Activated T-cell treated with anti-CD3 and anti-CD28 coated beads, Interleukin-2, amount 50 U/mL, for 72 hours (primary cell): ENCODE measurements at regions not wholly inside any gene's neighbourhood (a gene's known extent, or its start where the extent isn't known, plus 50 kb on each side); places are given as distances from the start of the nearest gene placed in this dataset.
"Not testable (repeated sequence)": the region's sequence is repeated elsewhere in the genome, so short reads cannot be mapped to it uniquely, and the experiment has no call there.

Experiments
- ATAC-seq, 2 donors: fragments of 150-1000 bp; cut with Tn5 transposase; replicated peaks in 1 of 2; 2 replicates each; pipeline ENCODE4 v1.10.0; 2021; ENCODE audit warnings: moderate library complexity in 2 of 2, mild to moderate bottlenecking in 1 of 2
- DNase-seq, 2 donors: peaks; one replicate each; pipeline ENCODE4 v3.0.0; 2021 to 2022; ENCODE audit warnings: mixed read lengths in 1 of 2
- H3K27ac Mint-ChIP-seq: one replicate; pipeline ENCODE4 v1.8.0; 2022; ENCODE audit warnings: mild to moderate bottlenecking, moderate library complexity, mixed read lengths
- H3K27me3 Mint-ChIP-seq: one replicate; pipeline ENCODE4 v1.8.0; 2022; ENCODE audit warnings: low read depth, mixed read lengths
- H3K36me3 Mint-ChIP-seq, 2 donors: one replicate each; pipeline ENCODE4 v1.8.0; 2022; ENCODE audit warnings: mixed read lengths in 2 of 2, mild to moderate bottlenecking in 1 of 2; ENCODE audit not compliant: insufficient read depth in 2 of 2
- H3K4me1 Mint-ChIP-seq: one replicate; pipeline ENCODE4 v1.8.0; 2022; ENCODE audit warnings: low read depth, mixed read lengths
- H3K4me3 Mint-ChIP-seq, 2 donors: one replicate each; pipeline ENCODE4 v1.8.0; 2022; ENCODE audit warnings: mild to moderate bottlenecking in 2 of 2, mixed read lengths in 2 of 2, moderate library complexity in 2 of 2
- H3K9me3 Mint-ChIP-seq, 2 donors: one replicate each; pipeline ENCODE4 v1.8.0; 2022; ENCODE audit warnings: mixed read lengths in 2 of 2

DNA sequence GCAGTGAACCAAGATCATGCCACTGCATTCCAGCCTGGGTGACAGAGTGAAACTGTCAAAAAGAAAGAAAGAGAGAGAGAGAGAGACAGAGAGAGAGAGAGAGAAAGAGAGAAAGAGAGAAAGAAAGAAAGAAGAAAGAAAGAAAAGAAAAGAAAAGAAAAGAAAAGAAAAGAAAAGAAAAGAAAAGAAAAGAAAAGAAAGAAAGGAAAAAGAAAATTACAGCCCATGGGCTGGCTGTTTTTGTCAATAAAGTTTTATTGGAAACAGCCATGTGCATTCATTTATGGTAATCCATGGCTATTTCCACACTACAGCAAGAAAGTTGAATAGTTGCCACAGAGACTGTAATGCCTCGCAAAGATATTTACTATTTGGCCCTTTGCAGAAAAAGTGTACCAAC is 103.2 kb upstream of the MED13L start:
- not testable (repeated sequence) for H3K4me3 Mint-ChIP-seq, ATAC-seq, H3K36me3 Mint-ChIP-seq, DNase-seq, H3K9me3 Mint-ChIP-seq, H3K27me3 Mint-ChIP-seq, H3K27ac Mint-ChIP-seq
- peaks cover 11% of the 10 kb centered on the region for H3K4me1 Mint-ChIP-seq

DNA sequence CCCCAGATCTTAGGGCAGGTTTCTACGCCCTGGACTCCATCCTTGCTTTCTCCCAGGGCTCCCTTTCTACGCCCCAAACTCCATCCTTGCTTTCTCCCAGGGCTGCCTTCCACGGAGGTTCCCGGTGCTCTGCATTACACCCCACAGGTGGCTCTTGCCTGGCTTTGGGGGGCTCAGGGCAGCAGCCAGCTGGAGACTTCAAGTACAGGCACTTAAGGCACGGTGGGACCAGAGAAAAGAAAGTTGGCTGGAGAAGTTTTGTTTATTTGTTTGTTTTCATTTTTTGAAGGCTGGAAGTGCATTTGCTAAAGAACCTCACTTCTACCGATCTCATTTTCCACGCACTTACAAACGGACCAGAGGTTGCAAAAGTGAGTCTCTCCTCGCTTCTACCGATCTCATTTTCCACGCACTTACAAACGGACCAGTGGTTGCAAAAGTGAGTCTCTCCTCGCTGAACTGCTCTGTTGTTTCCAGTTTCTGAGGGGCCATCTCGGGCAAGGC is 103.8 kb upstream of the MED13L start:
- Mint-ChIP-seq H3K27me3 (no peaks in the 10 kb centered on the region), H3K27ac (no peak overlapping the region), H3K4me3 (no peak overlapping the region), H3K4me1 (peaks cover 7% of the 10 kb centered on the region), H3K36me3 (no peaks in the 10 kb centered on the region), H3K9me3 (no peaks in the 10 kb centered on the region)
- no peak for ATAC-seq
- no peak for DNase-seq

DNA sequence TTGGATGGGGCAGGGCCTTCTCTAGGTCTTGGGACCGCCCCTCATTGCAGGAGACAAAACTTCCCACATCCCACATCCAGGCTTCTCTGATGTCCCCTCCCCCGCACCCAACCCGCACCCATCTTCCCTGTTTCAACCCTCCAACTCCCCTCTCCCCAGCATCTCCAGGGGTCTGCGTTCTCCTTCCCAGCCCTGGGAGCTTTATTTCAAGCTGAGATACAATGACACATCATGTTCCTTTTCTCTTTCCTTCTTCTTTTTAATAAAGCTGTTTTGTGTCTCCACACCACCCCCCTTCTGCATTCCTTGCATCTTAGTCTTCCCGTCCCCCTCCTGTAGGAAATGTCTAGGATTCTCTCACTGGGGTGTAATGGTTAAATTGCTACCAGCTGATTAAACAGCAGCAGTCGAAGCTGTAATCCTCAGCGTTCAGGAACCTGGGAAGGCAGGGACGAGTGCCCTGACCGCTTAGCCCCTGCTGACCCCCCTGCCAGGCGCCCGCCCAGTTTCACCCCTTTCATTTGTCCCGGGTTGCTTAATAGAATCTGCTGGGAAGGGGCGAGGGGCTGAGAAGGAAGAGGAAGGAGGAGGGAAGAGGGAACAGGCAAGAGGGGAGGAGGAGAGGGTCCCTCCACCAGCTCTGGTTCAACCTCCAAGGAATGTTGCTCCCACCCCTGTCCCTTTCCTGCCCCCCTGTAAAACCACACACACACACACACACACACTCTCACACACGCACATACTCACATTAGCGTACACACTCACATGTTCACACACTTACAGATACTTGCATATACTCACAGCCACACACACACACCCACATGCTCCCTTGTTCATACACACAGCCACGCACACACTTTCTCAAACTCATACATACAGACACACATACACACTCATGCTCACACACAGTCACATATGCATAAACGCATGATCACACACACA is 104.5 kb upstream of the MED13L start:
- Mint-ChIP-seq H3K27me3 (no peaks in the 10 kb centered on the region), H3K9me3 (no peaks in the 10 kb centered on the region), H3K4me3 (no peak overlapping the region), H3K36me3 (no peaks in the 10 kb centered on the region), H3K4me1 (no peaks in the 10 kb centered on the region), H3K27ac (no peak overlapping the region)
- no peak for DNase-seq
- no peak for ATAC-seq

DNA sequence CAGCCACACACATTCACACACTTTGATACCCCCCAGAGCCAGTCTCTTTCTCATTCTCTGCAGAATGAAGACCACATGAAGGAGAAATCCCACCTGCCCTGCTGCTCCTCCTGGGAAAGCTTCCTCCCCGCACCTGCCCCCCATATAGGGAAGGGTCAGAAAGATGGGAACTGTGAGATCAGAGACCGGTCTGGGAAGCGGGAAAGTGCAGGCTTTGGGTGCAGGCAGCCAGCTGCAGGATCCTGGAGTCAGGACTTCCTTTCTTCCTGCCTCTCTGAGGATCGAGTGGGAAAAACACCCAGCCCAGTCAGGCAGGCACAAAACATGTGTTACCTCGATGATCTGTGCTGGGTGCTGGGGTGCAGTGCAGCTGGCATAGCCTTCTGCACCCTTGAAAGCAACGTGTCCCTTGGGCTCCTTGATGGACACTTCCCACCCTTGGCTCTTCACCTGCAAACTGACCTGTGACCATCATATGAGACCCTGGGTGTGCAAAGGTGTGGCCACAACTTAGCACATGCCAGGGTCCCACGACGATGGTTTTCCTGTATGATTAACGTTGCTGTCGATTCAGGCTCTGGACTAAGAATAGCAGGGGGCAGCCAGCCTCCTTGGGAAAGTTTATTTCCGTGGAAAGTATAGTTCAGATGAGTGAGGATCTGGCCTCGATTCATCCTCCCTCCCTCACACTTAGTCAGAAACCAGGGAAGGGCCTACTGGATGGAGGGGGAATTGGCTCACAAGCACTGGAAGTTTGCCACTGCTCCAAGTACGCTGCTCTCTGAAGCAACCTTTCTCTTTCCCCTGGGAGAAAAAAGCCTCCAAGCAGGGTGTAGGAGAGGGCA is 105.4 kb upstream of the MED13L start:
- H3K27me3 Mint-ChIP-seq: no peaks in the 10 kb centered on the region
- no peaks in the 10 kb centered on the region for H3K4me1 Mint-ChIP-seq
- ATAC-seq: no peak
- DNase-seq: no peak
- H3K36me3 Mint-ChIP-seq: no peaks in the 10 kb centered on the region
- no peak overlapping the region for H3K4me3 Mint-ChIP-seq
- no peak overlapping the region for H3K27ac Mint-ChIP-seq
- H3K9me3 Mint-ChIP-seq: no peaks in the 10 kb centered on the region

DNA sequence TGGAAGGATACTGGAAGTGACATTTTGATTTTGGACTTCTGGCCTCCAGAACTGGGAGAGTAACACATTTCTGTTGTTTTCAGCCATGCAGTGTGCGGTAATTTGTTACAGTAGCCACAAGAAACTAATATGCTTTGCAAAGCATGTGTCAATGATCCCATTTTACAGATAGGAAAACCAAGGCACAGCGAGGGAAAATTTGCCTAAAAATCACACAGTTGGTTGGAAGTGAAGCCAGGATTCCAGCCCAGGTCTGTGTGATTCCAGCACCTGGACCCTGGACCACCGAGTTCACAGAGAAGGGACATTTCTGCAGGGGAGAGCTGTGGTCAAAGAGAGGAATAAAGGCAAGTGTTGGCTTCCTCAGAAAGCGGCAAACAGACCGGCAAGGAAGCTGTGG is 106.7 kb upstream of the MED13L start:
- Mint-ChIP-seq H3K4me1 (no peaks in the 10 kb centered on the region), H3K4me3 (no peak overlapping the region), H3K27ac (no peak overlapping the region), H3K9me3 (no peaks in the 10 kb centered on the region), H3K27me3 (no peaks in the 10 kb centered on the region), H3K36me3 (no peaks in the 10 kb centered on the region)
- ATAC-seq (no peak), DNase-seq (no peak)

DNA sequence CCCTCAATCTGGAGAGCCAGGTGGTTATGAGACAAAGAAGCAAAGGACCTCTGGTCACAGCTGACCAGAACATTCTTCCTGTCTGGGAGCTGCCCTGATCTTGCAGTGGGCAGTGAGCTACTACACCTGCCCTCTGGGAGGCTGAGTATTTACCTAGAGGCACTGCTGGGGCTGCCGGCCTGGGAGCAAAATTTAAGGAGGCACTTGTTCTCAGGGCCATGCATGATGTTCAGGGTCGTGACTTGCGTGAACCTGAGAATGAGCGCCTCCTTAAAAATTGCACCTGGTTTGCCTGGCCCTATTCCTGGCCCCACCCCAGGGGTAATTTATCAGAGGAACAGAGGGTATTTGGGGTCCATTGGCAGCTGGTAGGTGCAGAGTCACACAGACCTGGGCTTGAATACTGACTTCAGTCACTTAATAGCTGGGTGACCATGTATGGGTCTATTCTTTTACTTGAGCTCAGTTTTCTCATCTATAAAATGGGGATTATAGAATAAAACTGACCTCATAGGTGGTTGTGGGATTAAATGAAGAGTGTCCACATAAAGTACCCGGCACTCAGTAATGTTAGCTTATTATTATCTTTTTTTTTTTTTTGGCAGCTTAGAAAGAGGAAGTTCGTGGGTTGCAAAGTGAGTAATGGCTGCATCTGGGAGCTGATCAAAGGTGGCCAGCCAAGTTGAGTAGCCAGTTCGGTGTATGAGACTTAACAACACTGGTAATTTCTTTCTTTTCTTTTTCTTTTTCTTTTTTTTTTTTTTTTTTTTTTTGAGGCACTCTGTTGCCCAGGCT is 107.4 kb upstream of the MED13L start:
- Mint-ChIP-seq H3K27ac (no peak overlapping the region), H3K4me3 (no peak overlapping the region), H3K36me3 (no peaks in the 10 kb centered on the region), H3K4me1 (no peaks in the 10 kb centered on the region), H3K27me3 (no peaks in the 10 kb centered on the region), H3K9me3 (no peaks in the 10 kb centered on the region)
- DNase-seq (no peak), ATAC-seq (no peak)

DNA sequence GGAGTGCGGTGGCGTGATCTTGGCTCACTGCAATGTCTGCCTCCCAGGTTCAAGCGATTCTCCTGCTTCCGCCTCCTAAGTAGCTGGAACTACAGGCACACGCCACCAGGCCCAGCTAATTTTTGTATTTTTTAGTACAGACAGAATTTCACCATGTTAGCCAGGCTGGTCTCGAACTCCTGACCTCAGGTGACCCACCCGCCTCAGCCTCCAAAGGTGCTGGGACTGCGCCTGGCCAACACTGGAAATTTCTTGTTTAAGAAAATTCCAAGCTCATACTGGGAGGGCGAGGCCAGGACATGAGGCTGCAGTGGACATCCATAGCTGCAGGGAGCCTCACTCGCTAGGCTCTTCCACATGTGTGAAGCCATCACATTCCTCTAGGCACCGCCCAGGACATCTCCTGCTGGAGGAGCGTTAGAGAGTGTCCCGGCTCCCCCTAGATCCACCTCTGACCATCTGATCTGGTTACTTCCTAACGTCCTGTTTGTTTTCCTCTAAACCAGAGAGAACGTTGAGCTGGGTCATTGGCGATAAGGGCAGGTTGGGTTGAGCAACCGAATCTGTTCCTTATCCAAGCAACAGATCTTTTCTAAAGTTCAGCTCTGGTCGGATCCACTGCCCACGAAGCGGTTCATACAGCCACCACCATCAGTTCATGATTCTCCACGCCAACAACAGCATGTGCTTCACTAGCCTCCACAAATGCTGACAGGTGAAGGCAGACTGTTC is 108.2 kb upstream of the MED13L start:
- no peaks in the 10 kb centered on the region for H3K27me3 Mint-ChIP-seq
- ATAC-seq (no peak), DNase-seq (no peak)
- no peaks in the 10 kb centered on the region for H3K9me3 Mint-ChIP-seq
- H3K36me3 Mint-ChIP-seq: peaks cover 0 to under 1% of the 10 kb centered on the region in 2 donors
- H3K4me1 Mint-ChIP-seq: no peaks in the 10 kb centered on the region
- no peak overlapping the region for H3K4me3 Mint-ChIP-seq
- H3K27ac Mint-ChIP-seq: no peak overlapping the region

DNA sequence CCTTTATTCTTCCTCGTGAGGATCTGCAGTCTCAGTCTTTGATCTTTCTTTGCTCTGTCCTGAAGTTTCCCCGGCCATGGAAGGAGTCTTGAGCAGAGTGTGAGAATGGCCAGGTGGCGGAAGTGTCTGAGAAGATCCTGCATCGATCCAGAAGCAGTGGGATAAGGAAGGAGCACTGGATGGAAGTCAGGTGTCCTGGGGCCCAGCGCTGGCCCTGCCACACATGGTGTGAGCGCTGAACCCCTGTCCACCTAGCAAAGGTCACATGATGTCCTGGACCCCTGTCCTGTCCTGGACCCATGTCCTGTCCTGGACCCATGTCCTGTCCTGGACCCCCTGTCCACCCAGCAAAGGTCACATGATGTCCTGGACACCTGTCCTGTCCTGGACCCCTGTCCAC is 111.8 kb upstream of the MED13L start:
- ATAC-seq (no peak), DNase-seq (no peak)
- Mint-ChIP-seq H3K27me3 (no peaks in the 10 kb centered on the region), H3K9me3 (no peaks in the 10 kb centered on the region), H3K36me3 (peaks cover 0 to 1% of the 10 kb centered on the region in 2 donors), H3K4me1 (peaks cover 5% of the 10 kb centered on the region), H3K27ac (no peak overlapping the region), H3K4me3 (no peak overlapping the region)

DNA sequence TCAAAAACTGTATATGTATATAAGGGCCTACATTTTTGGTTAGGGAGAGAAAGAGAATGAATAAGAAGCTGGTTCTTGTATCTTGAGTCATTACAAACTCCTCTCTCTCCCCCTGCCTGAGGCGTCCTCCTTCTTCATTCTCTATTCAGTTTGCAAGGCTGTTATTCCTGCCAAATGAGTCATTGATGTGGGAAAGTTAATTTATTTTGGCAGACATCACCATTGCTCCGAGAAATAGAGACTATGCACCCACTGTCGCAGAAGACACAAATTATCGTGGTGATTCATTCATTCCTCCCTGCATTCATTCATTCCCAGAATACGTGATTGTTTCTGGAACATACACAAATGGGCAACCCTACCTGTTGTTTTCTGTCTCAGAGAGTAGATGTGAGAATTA is 112.5 kb upstream of the MED13L start:
- ATAC-seq (no peak), DNase-seq (no peak)
- Mint-ChIP-seq H3K4me3 (no peak overlapping the region), H3K27me3 (no peaks in the 10 kb centered on the region), H3K27ac (no peak overlapping the region), H3K9me3 (no peaks in the 10 kb centered on the region), H3K36me3 (peaks cover 0 to 1% of the 10 kb centered on the region in 2 donors), H3K4me1 (peaks cover 5% of the 10 kb centered on the region)

DNA sequence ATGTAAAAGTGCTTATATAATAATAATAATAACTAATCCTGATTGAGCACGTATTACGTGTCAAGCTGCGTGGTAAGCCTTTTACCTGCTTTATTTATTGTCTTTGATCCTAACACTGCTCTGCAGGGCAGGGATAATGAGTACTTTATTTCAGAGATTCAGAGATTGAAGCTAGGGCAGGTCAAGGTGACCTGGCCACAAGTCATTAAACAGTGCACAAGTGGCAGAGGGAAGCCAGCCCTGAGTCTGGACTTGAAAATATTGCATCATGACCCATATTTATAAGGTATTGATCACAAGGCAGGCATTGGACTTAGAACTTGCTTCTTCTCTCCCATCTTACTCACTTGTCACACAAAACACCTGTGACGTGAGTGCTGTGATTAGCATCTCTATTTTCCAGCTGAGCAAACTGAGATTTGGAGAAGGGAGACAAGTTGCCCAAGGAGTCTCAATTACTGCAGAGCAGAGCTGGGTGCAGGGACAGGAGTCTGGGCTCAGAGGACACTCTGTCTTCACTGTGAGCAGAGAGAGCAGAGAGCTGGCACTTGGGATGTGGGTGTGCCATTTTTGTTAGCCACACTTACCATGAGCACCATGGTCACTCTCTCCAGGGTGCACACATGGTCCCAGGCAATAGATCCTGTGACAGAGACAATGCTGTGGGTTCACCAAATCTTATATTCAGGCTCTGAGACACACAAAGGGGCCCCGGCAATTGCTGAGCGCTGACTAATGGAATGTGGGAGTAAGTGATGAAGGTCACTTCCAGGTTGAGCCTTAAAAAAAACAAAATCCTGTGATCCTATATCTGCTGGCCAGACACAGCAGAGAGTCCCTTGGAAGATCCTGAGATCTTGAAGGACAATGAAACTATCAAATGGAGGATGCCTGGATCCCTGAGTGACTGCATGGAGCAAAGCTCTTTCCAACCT is 113.2 kb upstream of the MED13L start:
- H3K27me3 Mint-ChIP-seq: no peaks in the 10 kb centered on the region
- H3K9me3 Mint-ChIP-seq: no peaks in the 10 kb centered on the region
- H3K4me3 Mint-ChIP-seq: no peak overlapping the region
- H3K27ac Mint-ChIP-seq: no peak overlapping the region
- H3K36me3 Mint-ChIP-seq: peaks cover 0 to 1% of the 10 kb centered on the region in 2 donors
- DNase-seq (no peak), ATAC-seq (no peak)
- peaks cover 5% of the 10 kb centered on the region for H3K4me1 Mint-ChIP-seq

DNA sequence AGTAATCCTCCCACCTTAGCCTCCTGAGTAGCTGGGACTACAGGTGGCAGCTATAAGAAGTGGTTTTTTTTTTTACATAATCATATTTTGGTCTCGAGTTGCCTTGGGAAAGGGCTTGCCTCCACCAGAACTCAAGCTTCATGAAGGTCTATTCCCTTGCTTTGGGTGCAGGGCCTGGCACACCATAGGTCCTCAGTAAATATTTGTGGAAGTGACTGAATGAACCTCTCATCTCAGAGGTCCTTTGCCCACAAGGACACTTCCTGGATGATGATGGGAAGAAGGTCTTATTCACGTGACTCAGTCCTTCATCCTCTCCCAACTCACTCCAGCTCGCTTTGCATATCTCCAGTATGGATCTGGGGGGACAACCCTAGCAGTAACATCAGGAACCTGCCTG is 114.0 kb upstream of the MED13L start:
- Mint-ChIP-seq H3K4me3 (no peak overlapping the region), H3K27ac (no peak overlapping the region), H3K9me3 (no peaks in the 10 kb centered on the region), H3K4me1 (peaks cover 5% of the 10 kb centered on the region), H3K36me3 (peaks cover 0 to 1% of the 10 kb centered on the region in 2 donors), H3K27me3 (no peaks in the 10 kb centered on the region)
- DNase-seq (no peak), ATAC-seq (no peak)
